ENCODE measurements at regions not wholly inside any gene's neighbourhood (a gene's known extent, or its start where the extent isn't known, plus 50 kb on each side); places are given as distances from the start of the nearest gene placed in this dataset.

- peaks cover 13% of the 10 kb centered on the region for H3K4me1 ChIP-seq
- no peak for TF ChIP-seq POLR2A (IDR thresholded peaks at IDR 0.05)
- no peak for TF ChIP-seq EP300 (IDR thresholded peaks at IDR 0.05)
- no peak for TF ChIP-seq CTCF (IDR thresholded peaks at IDR 0.05)
- no peak for TF ChIP-seq POLR2AphosphoS5 (IDR thresholded peaks at IDR 0.05)
- H3K36me3 ChIP-seq, result no peaks in the 10 kb centered on the region
- no peaks in the 10 kb centered on the region for H3K9me3 ChIP-seq
- no peak overlapping the region for H3K4me3 ChIP-seq
- WGBS, result 79% methylated on average over 2 of the region's 2 CpGs
- no peak overlapping the region for H3K27ac ChIP-seq
- no peaks in the 10 kb centered on the region for H3K27me3 ChIP-seq
- DNase-seq (ENCODE audit: low spot score in 2 of 2), result no peak
Measured at GRCh38 chr11:110955776-110956175, 243.5 kb upstream of the ARHGAP20 start.

GRCh38 chr11:110951950-110952503, 239.8 kb upstream of the ARHGAP20 start:
- no peaks in the 10 kb centered on the region for H3K27me3 ChIP-seq
- peaks cover 20% of the 10 kb centered on the region for H3K4me1 ChIP-seq
- no peak for DNase-seq (ENCODE audit: low spot score in 2 of 2)
- peak overlapping the region; percentile 41 for H3K27ac ChIP-seq
- no peaks in the 10 kb centered on the region for H3K9me3 ChIP-seq
- TF ChIP-seq EP300 (IDR thresholded peaks at IDR 0.05), result no peak
- no peak for TF ChIP-seq POLR2AphosphoS5 (IDR thresholded peaks at IDR 0.05)
- no peak for TF ChIP-seq POLR2A (IDR thresholded peaks at IDR 0.05)
- no peak for TF ChIP-seq CTCF (IDR thresholded peaks at IDR 0.05)
- WGBS, result 26% methylated on average over 4 of the region's 4 CpGs
- H3K4me3 ChIP-seq, result no peak overlapping the region
- no peaks in the 10 kb centered on the region for H3K36me3 ChIP-seq

- TF ChIP-seq POLR2A (IDR thresholded peaks at IDR 0.05) (no peak), EP300 (IDR thresholded peaks at IDR 0.05) (no peak), CTCF (IDR thresholded peaks at IDR 0.05) (no peak), POLR2AphosphoS5 (IDR thresholded peaks at IDR 0.05) (no peak)
- H3K27me3 ChIP-seq, result no peaks in the 10 kb centered on the region
- no peaks in the 10 kb centered on the region for H3K36me3 ChIP-seq
- 76% methylated on average over 5 of the region's 5 CpGs for WGBS
- H3K4me3 ChIP-seq, result no peak overlapping the region
- peaks cover 20% of the 10 kb centered on the region for H3K4me1 ChIP-seq
- no peaks in the 10 kb centered on the region for H3K9me3 ChIP-seq
- no peak for DNase-seq (ENCODE audit: low spot score in 2 of 2)
- peak overlapping the region; percentile 41 for H3K27ac ChIP-seq
Measured at GRCh38 chr11:110951037-110951949, 239.1 kb upstream of the ARHGAP20 start.

GRCh38 chr11:110948112-110948511, 235.9 kb upstream of the ARHGAP20 start:
- Histone ChIP-seq H3K27ac (peak overlapping the region; percentile 45), H3K4me1 (peaks cover 20% of the 10 kb centered on the region), H3K36me3 (no peaks in the 10 kb centered on the region), H3K9me3 (no peaks in the 10 kb centered on the region), H3K27me3 (no peaks in the 10 kb centered on the region), H3K4me3 (no peak overlapping the region)
- DNase-seq (ENCODE audit: low spot score in 2 of 2), result no peak
- TF ChIP-seq POLR2A (IDR thresholded peaks at IDR 0.05), result no peak
- peak in 2 of 3 donors; percentile 18 to 67 for TF ChIP-seq POLR2AphosphoS5 (IDR thresholded peaks at IDR 0.05)
- 75% methylated on average over 3 of the region's 3 CpGs for WGBS

GRCh38 chr11:110947096-110947495, 234.9 kb upstream of the ARHGAP20 start:
- TF ChIP-seq EP300 (IDR thresholded peaks at IDR 0.05), result no peak
- TF ChIP-seq CTCF (IDR thresholded peaks at IDR 0.05), result no peak
- no peak for TF ChIP-seq POLR2AphosphoS5 (IDR thresholded peaks at IDR 0.05)
- TF ChIP-seq POLR2A (IDR thresholded peaks at IDR 0.05), result no peak
- H3K36me3 ChIP-seq, result no peaks in the 10 kb centered on the region
- DNase-seq (ENCODE audit: low spot score in 2 of 2), result peak in 1 of 2 donors; percentile 83
- no peaks in the 10 kb centered on the region for H3K27me3 ChIP-seq
- peak overlapping the region; percentile 45 for H3K27ac ChIP-seq
- no peak overlapping the region for H3K4me3 ChIP-seq
- WGBS, result 56% methylated on average over 3 of the region's 3 CpGs
- H3K9me3 ChIP-seq, result no peaks in the 10 kb centered on the region
- peaks cover 14% of the 10 kb centered on the region for H3K4me1 ChIP-seq

All from suprapubic skin (tissue), 4 donors.